Panc1 (cell line): ENCODE measurements at regions not wholly inside any gene's neighbourhood (a gene's known extent, or its start where the extent isn't known, plus 50 kb on each side); places are given as distances from the start of the nearest gene placed in this dataset.

ENCODE experiments used
- ATAC-seq: fragments of 200-7000 bp; cut with Tn5 transposase; 2 replicates; pipeline ENCODE4 v1.9.1; 2020; ENCODE audit warnings: mild to moderate bottlenecking, moderate library complexity
- BruUV-seq: library from RNA; stranded (reverse); fragments of 400-500 nt; replicated peaks from 2 replicates; lab custom pipeline; 2021; lab: Mats Ljungman, UMichigan
- CTCF ChIA-PET: fragments of 300-600 bp; sonication (Branson Sonifier 250); formaldehyde crosslinking; loops from one replicate; lab custom pipeline; 2022; ENCODE audit warnings: antibody characterized with exemption; lab: Charles Lee
- POLR2A ChIA-PET: fragments of 300-600 bp; sonication (Branson Sonifier 250); formaldehyde crosslinking; loops from one replicate; lab custom pipeline; 2022; ENCODE audit warnings: antibody characterized with exemption; lab: Charles Lee
- DNase-seq: peaks from one replicate; pipeline ENCODE4 v3.0.0-alpha.2; 2010; ENCODE audit warnings: low read depth, low spot score
- H3K27ac ChIP-seq: 2 replicates; pipeline ENCODE4 v1.5.1; 2011; ENCODE audit warnings: mild to moderate bottlenecking, low read length, inconsistent platforms
- H3K27me3 ChIP-seq: fragments of 200-500 bp; sonication (Bioruptor generic); 2 replicates; pipeline ENCODE4 v1.6.0; 2014; ENCODE audit warnings: low read length, inconsistent platforms; ENCODE audit not compliant: control insufficient read depth, insufficient read depth
- H3K36me3 ChIP-seq: fragments of 200-500 bp; sonication (Bioruptor generic); 2 replicates; pipeline ENCODE4 v1.5.1; 2014; ENCODE audit warnings: inconsistent platforms, mild to moderate bottlenecking, low read length, moderate library complexity; ENCODE audit not compliant: control insufficient read depth, insufficient read depth
- H3K4me1 ChIP-seq: 2 replicates; pipeline ENCODE4 v1.5.1; 2011; ENCODE audit warnings: inconsistent platforms, mild to moderate bottlenecking, low read length, moderate library complexity; ENCODE audit not compliant: control insufficient read depth, insufficient read depth
- H3K4me3 ChIP-seq, 2 experiments: 2 replicates each; pipeline ENCODE4 v1.5.1; 2011 to 2012; ENCODE audit warnings: low read depth in 2 of 2, low read length in 2 of 2, mild to moderate bottlenecking in 2 of 2, inconsistent platforms in 1 of 2, moderate library complexity in 1 of 2
- H3K9me3 ChIP-seq: fragments of 200-500 bp; sonication (Bioruptor generic); 2 replicates; pipeline ENCODE4 v1.5.1; 2014; ENCODE audit warnings: low read depth, mild to moderate bottlenecking, inconsistent platforms, low read length, moderate library complexity; ENCODE audit not compliant: control insufficient read depth, insufficient read depth
- CTCF ChIP-seq: fragments of 450-650 bp; IDR thresholded peaks from 2 replicates; pipeline ENCODE4 v1.5.1; 2017; ENCODE audit warnings: mild to moderate bottlenecking
- POLR2AphosphoS5 ChIP-seq: IDR thresholded peaks from 2 replicates; pipeline ENCODE4 v1.6.1; 2012; ENCODE audit warnings: mild to moderate bottlenecking, low read depth, low read length, moderate library complexity
- REST ChIP-seq, 2 experiments: IDR thresholded peaks; 2 replicates each; pipeline ENCODE4 v1.6.1; 2011 to 2012; ENCODE audit warnings: low read depth in 2 of 2, control low read depth in 1 of 2, low read length in 1 of 2, mild to moderate bottlenecking in 1 of 2, moderate library complexity in 1 of 2; ENCODE audit not compliant: insufficient read depth in 1 of 2
- SIN3A ChIP-seq: IDR thresholded peaks from 2 replicates; pipeline ENCODE4 v1.6.1; 2012; ENCODE audit warnings: low read depth, mild to moderate bottlenecking, low read length, moderate library complexity, borderline replicate concordance; ENCODE audit not compliant: insufficient read depth
- TCF7L2 ChIP-seq: IDR thresholded peaks from 2 replicates; pipeline ENCODE4 v1.6.1; 2011; ENCODE audit warnings: mild to moderate bottlenecking, low read depth, low read length, inconsistent platforms
- in situ Hi-C: cut with HindIII; loops from 2 replicates; pipeline ENCODE4 v1.10.0; 2016; ENCODE audit warnings: low sequenced_read_pairs, low pct_unique_long_range_greater_than_20kb
- intact Hi-C: fragments of 100-400 bp; cut with micrococcal nuclease; formaldehyde crosslinking; loops from one replicate; pipeline ENCODE4 v1.10.0; 2022; ENCODE audit not compliant: unreplicated experiment

- Histone ChIP-seq H3K27me3 (no peaks in the 10 kb centered on the region), H3K36me3 (no peaks in the 10 kb centered on the region), H3K4me1 (no peaks in the 10 kb centered on the region), H3K27ac (no peak overlapping the region), H3K4me3 (no peak overlapping the region), H3K9me3 (no peaks in the 10 kb centered on the region)
- TF ChIP-seq POLR2AphosphoS5 = no peak
- no peak for TF ChIP-seq TCF7L2
- TF ChIP-seq CTCF = no peak
- TF ChIP-seq SIN3A = no peak
- TF ChIP-seq REST (IDR thresholded peaks at IDR 0.05; ENCODE audit: insufficient read depth in 1 of 2, low read depth in 2 of 2, low read length in 1 of 2) = no peak
- CTCF ChIA-PET = no interaction called here
- intact Hi-C loops (no loop called here), in situ Hi-C loops (no loop called here)
- DNase-seq (no peak), ATAC-seq (no peak)
- POLR2A ChIA-PET = no interaction called here
- no TSS peak for BruUV-seq
These were observed 1064.2 kb upstream of the FAM98A start for GRCh38 chr2:34663314-34663713.

- DNase-seq (no peak), ATAC-seq (no peak)
- intact Hi-C loops = no loop called here
- no peaks in the 10 kb centered on the region for H3K4me1 ChIP-seq
- H3K36me3 ChIP-seq = no peaks in the 10 kb centered on the region
- in situ Hi-C loops = no loop called here
- no peak overlapping the region for H3K27ac ChIP-seq
- POLR2A ChIA-PET = no interaction called here
- CTCF ChIA-PET = no interaction called here
- H3K4me3 ChIP-seq = no peak overlapping the region
- TF ChIP-seq REST (IDR thresholded peaks at IDR 0.05; ENCODE audit: insufficient read depth in 1 of 2, low read depth in 2 of 2, low read length in 1 of 2) (no peak), TCF7L2 (no peak), SIN3A (no peak), CTCF (no peak), POLR2AphosphoS5 (no peak)
- H3K9me3 ChIP-seq = no peaks in the 10 kb centered on the region
- BruUV-seq = no TSS peak
- no peaks in the 10 kb centered on the region for H3K27me3 ChIP-seq
These were observed 1061.6 kb upstream of the FAM98A start for GRCh38 chr2:34660741-34661140.
